HFF-Myc (cell line): ENCODE measurements at regions not wholly inside any gene's neighbourhood (a gene's known extent, or its start where the extent isn't known, plus 50 kb on each side); places are given as distances from the start of the nearest gene placed in this dataset.

ENCODE experiments used
- DNase-seq: peaks from one replicate; pipeline ENCODE4 v3.0.0-alpha.2; 2011; ENCODE audit warnings: low read depth; ENCODE audit errors: extremely low read depth
- H3K4me3 ChIP-seq: replicated peaks from 2 replicates; pipeline ENCODE4 v1.5.1; 2011; ENCODE audit warnings: low read depth, mild to moderate bottlenecking, control low read depth, low read length
- CTCF ChIP-seq: IDR thresholded peaks from 2 replicates; pipeline ENCODE4 v1.5.1; 2012; ENCODE audit warnings: mild to moderate bottlenecking, low read depth, low read length, control low read depth; ENCODE audit errors: missing control alignments

DNA sequence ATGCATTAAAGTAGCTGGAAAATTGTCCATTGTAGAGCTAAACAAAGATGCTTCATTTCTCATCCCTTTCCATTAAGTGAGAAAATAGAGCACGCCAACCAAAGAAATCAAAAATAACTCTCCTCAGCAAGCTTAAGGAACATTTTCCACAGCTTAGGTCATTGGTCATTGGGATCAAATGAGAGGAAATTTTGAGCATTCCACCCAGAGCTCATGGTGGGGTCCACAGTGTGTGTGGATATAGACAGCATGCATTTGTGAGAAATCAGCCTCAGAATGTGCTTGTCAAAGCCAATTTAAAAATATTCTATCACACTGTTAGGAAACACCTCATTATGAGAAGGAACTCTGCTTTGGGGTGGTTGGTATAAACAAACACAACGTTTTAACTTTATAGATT lies 97.2 kb downstream of the HDGFL1 start:
- DNase-seq: no peak
- no peak for TF ChIP-seq CTCF

GRCh38 chr6:22667855-22668254 lies 98.5 kb downstream of the HDGFL1 start:
- H3K4me3 ChIP-seq: no peak overlapping the region
- no peak for TF ChIP-seq CTCF
- no peak for DNase-seq

More for the DNA sequence above, 97.2 kb downstream of the HDGFL1 start:
- no peak overlapping the region for H3K4me3 ChIP-seq

DNA sequence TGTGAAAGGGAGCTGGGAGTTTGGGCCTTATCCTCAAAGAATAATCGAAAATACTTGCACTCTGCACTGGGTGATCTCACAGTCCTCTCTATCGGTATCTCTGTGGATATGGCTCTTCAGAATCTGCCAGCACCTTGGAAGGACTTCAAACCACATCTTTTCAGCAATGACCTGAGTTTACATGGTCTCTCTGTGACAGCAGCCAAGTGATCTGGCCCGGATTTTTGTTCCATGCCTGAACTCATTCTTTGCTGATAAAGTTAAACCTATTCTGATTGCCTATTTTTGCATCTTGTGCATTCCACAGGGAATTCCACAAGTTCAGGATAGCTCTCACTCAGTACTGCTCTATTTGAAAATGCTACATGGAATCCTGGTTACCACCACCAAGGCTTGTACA lies 98.9 kb downstream of the HDGFL1 start:
- no peak for TF ChIP-seq CTCF
- no peak overlapping the region for H3K4me3 ChIP-seq

DNA sequence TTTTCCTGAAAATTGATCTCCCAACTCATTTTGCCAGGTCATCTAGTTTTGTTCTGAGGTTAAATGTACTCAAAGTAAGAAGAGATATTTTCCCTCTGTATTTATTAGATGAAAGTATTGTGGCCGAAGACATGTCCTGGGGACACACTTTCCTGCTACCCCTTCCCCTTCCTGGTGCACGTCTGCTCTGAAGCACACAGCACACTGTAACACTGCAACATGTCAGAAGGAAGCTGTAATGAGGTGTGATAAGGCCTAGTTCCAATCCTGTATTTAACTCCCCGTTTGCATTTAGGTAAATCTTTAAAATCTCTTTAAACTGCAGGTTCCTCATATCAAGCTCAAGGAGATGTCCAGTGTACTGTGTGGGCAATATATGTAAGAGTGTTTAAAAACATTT lies 99.4 kb downstream of the HDGFL1 start:
- H3K4me3 ChIP-seq: no peak overlapping the region
- TF ChIP-seq CTCF: no peak
- no peak for DNase-seq

More for the DNA sequence above, 98.9 kb downstream of the HDGFL1 start:
- DNase-seq: no peak

DNA sequence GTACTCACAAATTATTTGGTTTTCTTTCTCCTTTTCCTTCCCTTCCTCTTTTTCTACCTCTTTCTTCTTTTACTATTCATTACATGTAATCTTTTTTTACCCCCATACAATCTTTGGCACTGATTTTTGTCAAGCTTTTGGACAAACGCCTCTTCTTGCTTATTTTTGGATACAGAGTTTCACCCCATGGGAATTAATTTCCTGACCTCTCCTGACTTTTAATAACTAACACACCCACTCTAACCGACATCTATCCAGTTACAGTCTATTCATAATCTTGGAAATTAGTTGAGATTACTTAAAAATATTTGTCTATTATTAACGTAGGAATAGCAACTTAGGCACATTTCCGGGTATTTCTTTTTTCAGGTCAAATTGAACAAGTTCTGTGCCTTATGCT lies 101.2 kb downstream of the HDGFL1 start:
- no peak for TF ChIP-seq CTCF
- H3K4me3 ChIP-seq: no peak overlapping the region
- no peak for DNase-seq

DNA sequence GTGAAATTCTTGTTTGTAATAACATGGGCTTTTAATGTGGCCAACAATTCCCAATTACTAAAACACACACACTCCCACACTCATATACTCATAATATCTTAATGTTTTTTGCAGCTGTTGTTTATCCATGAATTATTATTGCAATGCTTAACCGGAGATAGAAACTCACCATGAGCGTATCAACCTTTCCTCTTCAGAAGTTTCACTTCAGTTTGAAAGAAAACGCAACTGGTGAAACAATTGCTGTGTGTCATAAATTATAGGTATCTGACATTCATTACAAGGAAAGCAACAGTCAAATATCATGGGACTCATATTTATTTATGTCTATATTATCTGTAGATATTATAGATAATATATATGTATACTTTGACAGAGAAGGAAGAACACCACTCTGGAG lies 104.1 kb downstream of the HDGFL1 start:
- no peak overlapping the region for H3K4me3 ChIP-seq
- no peak for TF ChIP-seq CTCF
- DNase-seq: no peak

GRCh38 chr6:22680950-22681349 lies 111.6 kb downstream of the HDGFL1 start:
- no peak overlapping the region for H3K4me3 ChIP-seq
- no peak for TF ChIP-seq CTCF
- DNase-seq: no peak
